CD4-positive, alpha-beta memory T cell (primary cell): ENCODE measurements at regions not wholly inside any gene's neighbourhood (a gene's known extent, or its start where the extent isn't known, plus 50 kb on each side); places are given as distances from the start of the nearest gene placed in this dataset.
A peak's percentile ranks its signal among the peaks of the same experiment; 100 is the strongest.

Source experiments
- CTCF ChIA-PET: fragments of 350-600 bp; sonication (Branson Sonifier 250); formaldehyde crosslinking; loops from one replicate; lab custom pipeline; 2021; ENCODE audit warnings: inconsistent platforms; ENCODE audit not compliant: partially characterized antibody; lab: Charles Lee
- POLR2A ChIA-PET: fragments of 350-600 bp; sonication (Branson Sonifier 250); formaldehyde crosslinking; loops from one replicate; lab custom pipeline; 2021; ENCODE audit not compliant: partially characterized antibody; lab: Charles Lee
- DNase-seq, 5 donors: peaks; one replicate each; pipeline versions ENCODE4 v3.0.0 to v3.0.0-alpha.2; 2020 to 2022; ENCODE audit warnings: mixed read lengths in 1 of 5
- H3K27ac ChIP-seq: one replicate; pipeline ENCODE4 v1.7.0; 2013; ENCODE audit warnings: low read depth, low read length
- H3K27me3 ChIP-seq: 2 replicates; pipeline ENCODE4 v1.7.0; 2013; ENCODE audit warnings: mild to moderate bottlenecking, low read length, moderate library complexity; ENCODE audit not compliant: insufficient read depth
- H3K36me3 ChIP-seq: 2 replicates; pipeline ENCODE4 v1.7.0; 2013; ENCODE audit warnings: mild to moderate bottlenecking, low read length, moderate library complexity; ENCODE audit not compliant: insufficient read depth
- H3K4me1 ChIP-seq: 2 replicates; pipeline ENCODE4 v1.7.0; 2013; ENCODE audit warnings: mild to moderate bottlenecking, low read length, moderate library complexity; ENCODE audit not compliant: insufficient read depth
- H3K4me3 ChIP-seq, 2 donors: one replicate each; pipeline ENCODE4 v1.7.0; 2013; ENCODE audit warnings: low read length in 2 of 2, mild to moderate bottlenecking in 1 of 2
- H3K9me3 ChIP-seq, 2 donors: one replicate each; pipeline ENCODE4 v1.7.0; 2013; ENCODE audit warnings: low read length in 2 of 2, control low read depth in 1 of 2; ENCODE audit not compliant: control insufficient read depth in 1 of 2
- H3K27ac Mint-ChIP-seq, 7 donors: one replicate each; pipeline ENCODE4 v1.8.0; 2020 to 2021; ENCODE audit warnings: mixed read lengths in 7 of 7, mild to moderate bottlenecking in 6 of 7, inconsistent platforms in 3 of 7, moderate library complexity in 3 of 7
- H3K27me3 Mint-ChIP-seq, 2 donors: one replicate each; pipeline ENCODE4 v1.8.0; 2020 to 2021; ENCODE audit warnings: mixed read lengths in 2 of 2
- H3K36me3 Mint-ChIP-seq, 2 donors: one replicate each; pipeline ENCODE4 v1.8.0; 2020 to 2021; ENCODE audit warnings: mixed read lengths in 2 of 2, inconsistent platforms in 1 of 2, mild to moderate bottlenecking in 1 of 2
- H3K4me1 Mint-ChIP-seq, 4 donors: one replicate each; pipeline ENCODE4 v1.8.0; 2020 to 2021; ENCODE audit warnings: mixed read lengths in 4 of 4, mild to moderate bottlenecking in 1 of 4
- H3K4me3 Mint-ChIP-seq, 8 donors: one replicate each; pipeline ENCODE4 v1.8.0; 2020 to 2021; ENCODE audit warnings: mixed read lengths in 8 of 8, mild to moderate bottlenecking in 7 of 8, moderate library complexity in 6 of 8, inconsistent platforms in 3 of 8
- H3K9me3 Mint-ChIP-seq, 8 donors: one replicate each; pipeline ENCODE4 v1.8.0; 2020 to 2021; ENCODE audit warnings: mixed read lengths in 8 of 8, mild to moderate bottlenecking in 5 of 8, inconsistent platforms in 3 of 8, moderate library complexity in 1 of 8
- intact Hi-C: fragments of 100-400 bp; cut with micrococcal nuclease; formaldehyde crosslinking; loops from one replicate; pipeline ENCODE4 v1.15.1; 2023

DNA sequence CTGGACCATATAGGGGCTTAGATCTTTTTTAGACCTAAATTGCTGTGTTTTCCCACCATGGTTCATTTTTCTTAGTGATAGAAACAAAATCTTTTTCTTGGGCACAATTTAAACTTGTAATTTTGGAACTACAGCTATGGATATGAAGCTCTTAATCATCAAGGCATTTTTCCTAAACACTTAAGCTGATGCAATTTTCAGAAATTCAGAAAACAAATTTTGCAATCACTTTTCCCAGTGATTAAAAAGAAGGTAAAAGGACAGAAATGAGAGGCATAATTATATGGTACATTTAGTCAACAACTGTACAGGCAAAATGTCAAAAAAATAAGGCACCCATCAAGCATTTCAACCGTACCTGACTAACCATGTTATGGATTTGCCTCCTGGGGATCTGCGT is 665.4 kb downstream of the XIRP2 start:
- intact Hi-C loops = no loop called here
- no peak overlapping the region for H3K27ac Mint-ChIP-seq

DNA sequence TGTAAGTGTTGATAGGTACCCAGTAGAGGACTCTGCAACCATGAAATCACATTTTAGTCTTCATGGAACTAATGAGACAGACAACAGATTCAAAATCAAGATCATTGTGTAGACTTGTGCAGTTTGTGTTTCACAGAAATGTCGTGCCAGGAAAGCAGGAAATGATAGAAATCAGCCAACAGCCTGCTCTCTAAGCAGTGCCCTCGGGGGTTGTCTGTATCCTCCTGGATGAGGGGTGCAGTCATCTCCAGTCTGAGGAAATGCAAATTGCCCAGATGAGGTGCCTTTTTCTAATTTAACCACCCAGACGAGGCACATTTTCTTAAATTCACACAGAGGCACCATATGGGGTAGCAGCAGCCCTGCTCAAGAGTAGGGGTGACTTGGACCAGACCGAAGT is 663.1 kb downstream of the XIRP2 start:
- intact Hi-C loops = no loop called here
- no peaks in the 10 kb centered on the region for H3K9me3 ChIP-seq
- H3K36me3 ChIP-seq = no peaks in the 10 kb centered on the region
- CTCF ChIA-PET = no interaction called here
- H3K4me3 ChIP-seq = no peak overlapping the region
- Mint-ChIP-seq H3K4me3 (no peak overlapping the region), H3K9me3 (peaks cover 0 to 6% (median 0%) of the 10 kb centered on the region in 8 donors), H3K27me3 (no peaks in the 10 kb centered on the region), H3K27ac (no peak overlapping the region), H3K4me1 (no peaks in the 10 kb centered on the region), H3K36me3 (no peaks in the 10 kb centered on the region)
- POLR2A ChIA-PET = no interaction called here
- H3K27me3 ChIP-seq = no peaks in the 10 kb centered on the region
- no peaks in the 10 kb centered on the region for H3K4me1 ChIP-seq
- no peak for DNase-seq
- no peak overlapping the region for H3K27ac ChIP-seq

More for the DNA sequence above, 665.4 kb downstream of the XIRP2 start:
- H3K4me3 ChIP-seq = no peak overlapping the region
- H3K36me3 Mint-ChIP-seq = no peaks in the 10 kb centered on the region
- H3K9me3 Mint-ChIP-seq = peaks cover 0 to 4% (median under 1%) of the 10 kb centered on the region in 8 donors
- H3K36me3 ChIP-seq = no peaks in the 10 kb centered on the region
- H3K4me3 Mint-ChIP-seq = no peak overlapping the region
- H3K4me1 Mint-ChIP-seq = no peaks in the 10 kb centered on the region
- no peaks in the 10 kb centered on the region for H3K27me3 Mint-ChIP-seq
- no peak overlapping the region for H3K27ac ChIP-seq
- no peaks in the 10 kb centered on the region for H3K4me1 ChIP-seq
- H3K27me3 ChIP-seq = no peaks in the 10 kb centered on the region
- no peaks in the 10 kb centered on the region for H3K9me3 ChIP-seq
- CTCF ChIA-PET = no interaction called here
- DNase-seq = no peak
- POLR2A ChIA-PET = no interaction called here

DNA sequence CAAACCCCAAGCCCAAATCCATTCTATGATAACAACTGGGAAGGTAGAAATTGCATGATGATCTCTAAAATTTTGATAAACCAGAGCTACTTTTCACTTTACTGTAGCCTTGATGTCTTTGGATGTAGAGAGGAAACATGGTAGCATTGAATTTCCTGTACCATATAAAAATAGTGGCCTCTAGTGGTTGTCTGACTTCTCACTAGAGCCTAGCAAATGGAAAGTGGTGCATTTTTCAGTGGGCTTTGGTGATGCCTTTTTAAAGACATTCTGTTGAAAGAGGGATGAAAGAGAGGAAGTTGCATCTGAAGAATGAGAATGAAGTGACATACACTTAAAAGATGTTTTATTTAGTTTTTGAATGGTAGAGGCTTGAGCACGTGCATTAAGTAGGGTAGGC is 662.2 kb downstream of the XIRP2 start:
- H3K4me3 Mint-ChIP-seq = no peak overlapping the region
- Histone ChIP-seq H3K4me1 (no peaks in the 10 kb centered on the region), H3K9me3 (no peaks in the 10 kb centered on the region), H3K36me3 (no peaks in the 10 kb centered on the region), H3K27ac (no peak overlapping the region), H3K4me3 (no peak overlapping the region), H3K27me3 (no peaks in the 10 kb centered on the region)
- no peak for DNase-seq
- POLR2A ChIA-PET = no interaction called here
- H3K36me3 Mint-ChIP-seq = no peaks in the 10 kb centered on the region
- H3K27me3 Mint-ChIP-seq = no peaks in the 10 kb centered on the region
- CTCF ChIA-PET = no interaction called here
- no peaks in the 10 kb centered on the region for H3K4me1 Mint-ChIP-seq
- intact Hi-C loops = no loop called here
- H3K9me3 Mint-ChIP-seq = peaks cover 0 to 6% (median 0%) of the 10 kb centered on the region in 8 donors
- H3K27ac Mint-ChIP-seq = no peak overlapping the region

DNA sequence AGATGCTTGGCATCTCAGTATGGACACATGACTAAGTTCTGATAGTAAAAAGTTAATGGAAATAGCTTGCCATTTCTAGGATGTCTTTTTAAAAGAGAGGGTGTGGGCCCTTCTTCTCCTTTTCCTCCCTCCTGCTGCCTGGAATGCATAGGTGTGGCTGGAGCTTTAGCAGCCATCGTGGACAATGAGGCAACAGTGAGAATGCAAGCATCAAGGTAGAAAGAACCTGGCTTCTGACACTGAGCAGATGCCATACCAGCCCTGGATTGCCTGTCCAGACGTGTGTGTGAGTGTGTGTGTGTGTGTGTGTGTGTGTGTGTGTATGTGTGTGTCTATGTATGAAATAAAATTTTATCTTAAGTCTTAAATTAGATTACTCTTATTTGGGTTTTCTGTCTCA is 660.1 kb downstream of the XIRP2 start:
- no peak overlapping the region for H3K27ac Mint-ChIP-seq
- peaks cover 0 to 8% (median 2%) of the 10 kb centered on the region in 8 donors for H3K9me3 Mint-ChIP-seq
- DNase-seq = no peak
- H3K36me3 Mint-ChIP-seq = no peaks in the 10 kb centered on the region
- H3K4me3 Mint-ChIP-seq = no peak overlapping the region
- H3K9me3 ChIP-seq = no peaks in the 10 kb centered on the region
- ChIA-PET POLR2A (no interaction called here), CTCF (no interaction called here)
- H3K27me3 Mint-ChIP-seq = no peaks in the 10 kb centered on the region
- intact Hi-C loops = no loop called here
- H3K27me3 ChIP-seq = no peaks in the 10 kb centered on the region
- no peaks in the 10 kb centered on the region for H3K4me1 ChIP-seq
- H3K4me1 Mint-ChIP-seq = peaks cover 0 to 1% (median 0%) of the 10 kb centered on the region in 4 donors
- H3K36me3 ChIP-seq = no peaks in the 10 kb centered on the region
- no peak overlapping the region for H3K27ac ChIP-seq
- H3K4me3 ChIP-seq = no peak overlapping the region

DNA sequence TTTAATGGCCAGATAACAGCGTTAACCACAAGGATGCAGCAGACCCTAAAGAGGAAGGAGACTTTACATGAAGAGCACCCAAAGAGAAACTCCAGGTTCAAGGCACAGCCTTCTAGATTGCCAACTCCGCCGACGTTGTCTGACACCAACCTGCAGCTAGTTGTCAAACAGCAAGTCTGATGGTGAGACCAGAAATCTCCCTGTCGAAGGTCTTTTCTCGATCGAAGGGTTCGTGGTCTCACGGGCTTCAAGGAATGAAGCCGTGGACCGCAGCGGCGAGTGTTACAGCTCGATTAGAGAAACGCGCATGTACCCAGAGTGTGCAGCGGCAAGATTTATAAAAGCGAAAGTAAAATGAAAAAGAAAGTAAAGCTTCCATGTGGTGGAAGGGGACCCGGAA is 656.3 kb downstream of the XIRP2 start:
- peaks cover 0 to 1% (median 0%) of the 10 kb centered on the region in 4 donors for H3K4me1 Mint-ChIP-seq
- no peaks in the 10 kb centered on the region for H3K9me3 ChIP-seq
- H3K4me3 Mint-ChIP-seq = no peak overlapping the region
- no peaks in the 10 kb centered on the region for H3K27me3 ChIP-seq
- no peaks in the 10 kb centered on the region for H3K4me1 ChIP-seq
- ChIA-PET CTCF (no interaction called here), POLR2A (no interaction called here)
- no peak overlapping the region for H3K27ac Mint-ChIP-seq
- peaks cover 0 to 8% (median 0%) of the 10 kb centered on the region in 8 donors for H3K9me3 Mint-ChIP-seq
- H3K27ac ChIP-seq = no peak overlapping the region
- no peak overlapping the region for H3K4me3 ChIP-seq
- H3K27me3 Mint-ChIP-seq = no peaks in the 10 kb centered on the region
- DNase-seq = no peak
- intact Hi-C loops = no loop called here
- H3K36me3 ChIP-seq = no peaks in the 10 kb centered on the region
- no peaks in the 10 kb centered on the region for H3K36me3 Mint-ChIP-seq

DNA sequence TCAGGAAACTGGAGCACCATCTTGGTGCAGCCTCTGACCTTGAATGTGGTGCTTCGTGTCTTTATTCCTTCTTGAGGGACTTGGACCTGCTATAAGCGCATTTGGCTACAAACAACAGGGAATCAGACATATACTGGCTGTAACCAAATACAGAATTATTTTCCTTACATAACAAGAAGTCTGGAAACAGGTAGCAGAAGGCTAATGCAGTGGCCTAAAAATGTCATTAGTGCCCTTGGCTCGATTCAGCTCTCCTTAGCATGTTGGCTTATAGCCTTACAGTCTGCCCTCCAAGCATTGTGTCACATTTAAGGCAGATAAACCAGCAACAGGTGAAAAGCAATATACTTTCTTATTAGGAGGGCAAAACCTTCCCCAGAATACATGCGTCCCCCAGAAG is 655.4 kb downstream of the XIRP2 start:
- H3K27ac Mint-ChIP-seq = no peak overlapping the region
- H3K36me3 ChIP-seq = no peaks in the 10 kb centered on the region
- no peaks in the 10 kb centered on the region for H3K36me3 Mint-ChIP-seq
- H3K9me3 Mint-ChIP-seq = peaks cover 0 to 8% (median 0%) of the 10 kb centered on the region in 8 donors
- H3K27me3 ChIP-seq = no peaks in the 10 kb centered on the region
- peaks cover 0 to 1% (median 0%) of the 10 kb centered on the region in 4 donors for H3K4me1 Mint-ChIP-seq
- ChIA-PET POLR2A (no interaction called here), CTCF (no interaction called here)
- H3K4me3 ChIP-seq = no peak overlapping the region
- no peaks in the 10 kb centered on the region for H3K4me1 ChIP-seq
- H3K27me3 Mint-ChIP-seq = no peaks in the 10 kb centered on the region
- no peaks in the 10 kb centered on the region for H3K9me3 ChIP-seq
- DNase-seq = no peak
- H3K4me3 Mint-ChIP-seq = no peak overlapping the region
- intact Hi-C loops = no loop called here
- H3K27ac ChIP-seq = no peak overlapping the region

DNA sequence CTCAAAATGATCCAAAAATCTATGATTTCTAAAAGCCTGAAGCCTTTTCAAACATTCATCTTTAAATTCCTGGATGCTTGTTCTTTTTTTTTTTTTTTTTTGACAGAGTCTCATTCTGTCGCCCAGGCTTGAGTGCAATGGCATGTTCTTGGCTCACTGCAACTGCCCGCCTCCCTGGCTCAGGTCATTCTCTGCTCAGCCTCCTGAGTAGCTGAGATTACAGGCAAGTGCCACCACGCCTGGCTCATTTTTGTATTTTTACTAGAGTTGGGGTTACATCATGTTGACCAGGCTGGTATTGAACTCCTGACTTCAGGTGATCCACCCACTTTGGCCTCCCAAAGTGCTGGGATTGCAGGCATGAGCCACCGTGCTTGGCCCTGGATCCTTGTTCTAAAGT is 649.5 kb downstream of the XIRP2 start:
- no peaks in the 10 kb centered on the region for H3K27me3 ChIP-seq
- no peaks in the 10 kb centered on the region for H3K27me3 Mint-ChIP-seq
- no peak overlapping the region for H3K27ac ChIP-seq
- H3K4me1 Mint-ChIP-seq = no peaks in the 10 kb centered on the region
- peaks cover 0 to 2% (median 0%) of the 10 kb centered on the region in 8 donors for H3K9me3 Mint-ChIP-seq
- H3K4me3 Mint-ChIP-seq = no peak overlapping the region
- intact Hi-C loops = no loop called here
- H3K4me1 ChIP-seq = no peaks in the 10 kb centered on the region
- CTCF ChIA-PET = no interaction called here
- POLR2A ChIA-PET = no interaction called here
- no peaks in the 10 kb centered on the region for H3K36me3 ChIP-seq
- DNase-seq = no peak
- no peaks in the 10 kb centered on the region for H3K9me3 ChIP-seq
- H3K4me3 ChIP-seq = no peak overlapping the region
- peak overlapping the region in 1 of 7 donors; percentile 77 for H3K27ac Mint-ChIP-seq
- no peaks in the 10 kb centered on the region for H3K36me3 Mint-ChIP-seq

DNA sequence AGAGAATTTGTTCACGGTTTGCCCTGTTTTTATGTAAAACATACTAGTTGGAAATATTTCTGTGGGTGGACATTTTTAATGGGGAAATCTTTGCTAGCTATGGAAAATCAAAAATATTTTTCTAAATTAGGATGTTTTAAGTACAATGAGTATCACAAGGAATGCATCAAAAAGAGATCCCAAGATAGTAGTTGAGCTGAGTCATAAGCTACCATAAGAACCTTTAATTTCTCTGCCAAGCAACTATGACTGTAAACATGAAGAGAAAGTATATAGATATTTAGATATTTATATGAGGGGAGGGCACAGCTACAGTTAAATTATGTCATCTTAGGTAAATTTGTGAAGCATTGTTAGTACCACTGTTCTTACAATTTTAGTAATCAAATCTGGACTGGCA is 646.2 kb downstream of the XIRP2 start:
- Histone ChIP-seq H3K27ac (no peak overlapping the region), H3K9me3 (no peaks in the 10 kb centered on the region), H3K27me3 (no peaks in the 10 kb centered on the region), H3K4me3 (no peak overlapping the region), H3K4me1 (no peaks in the 10 kb centered on the region), H3K36me3 (no peaks in the 10 kb centered on the region)
- Mint-ChIP-seq H3K9me3 (peaks cover 0 to 4% (median 0%) of the 10 kb centered on the region in 8 donors), H3K4me1 (no peaks in the 10 kb centered on the region), H3K27me3 (no peaks in the 10 kb centered on the region), H3K36me3 (no peaks in the 10 kb centered on the region), H3K4me3 (no peak overlapping the region), H3K27ac (no peak overlapping the region)
- intact Hi-C loops = no loop called here
- CTCF ChIA-PET = no interaction called here
- no peak for DNase-seq
- POLR2A ChIA-PET = no interaction called here
